NT2/D1 (cell line): ENCODE measurements at regions not wholly inside any gene's neighbourhood (a gene's known extent, or its start where the extent isn't known, plus 50 kb on each side); places are given as distances from the start of the nearest gene placed in this dataset.

Source experiments
- SUZ12 ChIP-seq: IDR thresholded peaks from 2 replicates; pipeline ENCODE4 v1.6.1; 2011; ENCODE audit not compliant: insufficient read length, insufficient read depth; ENCODE audit errors: extremely low read depth
- ZNF274 ChIP-seq: IDR thresholded peaks from 2 replicates; pipeline ENCODE4 v1.6.1; 2011; ENCODE audit warnings: mild to moderate bottlenecking, low read depth, low read length

- TF ChIP-seq ZNF274 (no peak), SUZ12 (no peak)
Measured at GRCh38 chr4:59002148-59002547, 1892.0 kb upstream of the IGFBP7 start.
